ENCODE measurements at regions not wholly inside any gene's neighbourhood (a gene's known extent, or its start where the extent isn't known, plus 50 kb on each side); places are given as distances from the start of the nearest gene placed in this dataset.

- TF ChIP-seq THAP7 (CRISPR knock-in tag; IDR thresholded peaks at IDR 0.05) (no peak), KLF16 (CRISPR knock-in tag; IDR thresholded peaks at IDR 0.05) (no peak)
These were observed 92.3 kb downstream of the ETAA1 start for GRCh38 chr2:67489396-67489795.
